Activated naive CD8-positive, alpha-beta T cell treated with anti-CD3 and anti-CD28 coated beads for 36 hours (primary cell): ENCODE measurements at regions not wholly inside any gene's neighbourhood (a gene's known extent, or its start where the extent isn't known, plus 50 kb on each side); places are given as distances from the start of the nearest gene placed in this dataset.

ENCODE experiments used
- DNase-seq: peaks from one replicate; pipeline ENCODE4 v3.0.0; 2021
- H3K27ac Mint-ChIP-seq: one replicate; pipeline ENCODE4 v1.8.0; 2022; ENCODE audit warnings: mild to moderate bottlenecking, moderate library complexity, mixed read lengths
- H3K27me3 Mint-ChIP-seq: one replicate; pipeline ENCODE4 v1.8.0; 2022; ENCODE audit warnings: mild to moderate bottlenecking, mixed read lengths
- H3K36me3 Mint-ChIP-seq: one replicate; pipeline ENCODE4 v1.8.0; 2021; ENCODE audit warnings: mild to moderate bottlenecking, mixed read lengths
- H3K4me1 Mint-ChIP-seq: one replicate; pipeline ENCODE4 v1.8.0; 2021; ENCODE audit warnings: mixed read lengths
- H3K4me3 Mint-ChIP-seq: one replicate; pipeline ENCODE4 v1.8.0; 2022; ENCODE audit warnings: mild to moderate bottlenecking, moderate library complexity, mixed read lengths
- H3K9me3 Mint-ChIP-seq: one replicate; pipeline ENCODE4 v1.8.0; 2022; ENCODE audit warnings: mixed read lengths

- Mint-ChIP-seq H3K27ac (no peak overlapping the region), H3K36me3 (no peaks in the 10 kb centered on the region), H3K4me1 (no peaks in the 10 kb centered on the region), H3K9me3 (no peaks in the 10 kb centered on the region), H3K27me3 (peaks cover 24% of the 10 kb centered on the region), H3K4me3 (no peak overlapping the region)
- no peak for DNase-seq
Measured at GRCh38 chr19:30781047-30781446, 408.9 kb downstream of the ZNF536 start.

GRCh38 chr19:30780456-30780855, 408.3 kb downstream of the ZNF536 start:
- Mint-ChIP-seq H3K9me3 (no peaks in the 10 kb centered on the region), H3K4me3 (no peak overlapping the region), H3K27me3 (peaks cover 26% of the 10 kb centered on the region), H3K36me3 (no peaks in the 10 kb centered on the region), H3K4me1 (no peaks in the 10 kb centered on the region), H3K27ac (no peak overlapping the region)
- DNase-seq = no peak

GRCh38 chr19:30780032-30780431, 407.8 kb downstream of the ZNF536 start:
- H3K4me1 Mint-ChIP-seq = no peaks in the 10 kb centered on the region
- H3K27me3 Mint-ChIP-seq = peaks cover 24% of the 10 kb centered on the region
- H3K36me3 Mint-ChIP-seq = no peaks in the 10 kb centered on the region
- no peak overlapping the region for H3K4me3 Mint-ChIP-seq
- H3K27ac Mint-ChIP-seq = no peak overlapping the region
- no peaks in the 10 kb centered on the region for H3K9me3 Mint-ChIP-seq
- no peak for DNase-seq

GRCh38 chr19:30778961-30779715, 407.0 kb downstream of the ZNF536 start:
- no peaks in the 10 kb centered on the region for H3K36me3 Mint-ChIP-seq
- DNase-seq = no peak

GRCh38 chr19:30778061-30778460, 405.9 kb downstream of the ZNF536 start:
- Mint-ChIP-seq H3K27ac (no peak overlapping the region), H3K36me3 (no peaks in the 10 kb centered on the region), H3K27me3 (peaks cover 27% of the 10 kb centered on the region), H3K4me1 (no peaks in the 10 kb centered on the region), H3K9me3 (peaks cover 4% of the 10 kb centered on the region), H3K4me3 (no peak overlapping the region)
- no peak for DNase-seq

More at GRCh38 chr19:30778961-30779715, 407.0 kb downstream of the ZNF536 start:
- no peaks in the 10 kb centered on the region for H3K9me3 Mint-ChIP-seq
- no peaks in the 10 kb centered on the region for H3K4me1 Mint-ChIP-seq
- peaks cover 27% of the 10 kb centered on the region for H3K27me3 Mint-ChIP-seq
- no peak overlapping the region for H3K27ac Mint-ChIP-seq
- no peak overlapping the region for H3K4me3 Mint-ChIP-seq

- Mint-ChIP-seq H3K4me3 (no peak overlapping the region), H3K27ac (no peak overlapping the region), H3K36me3 (peaks cover 3% of the 10 kb centered on the region), H3K27me3 (peaks cover 27% of the 10 kb centered on the region), H3K9me3 (peaks cover 10% of the 10 kb centered on the region), H3K4me1 (no peaks in the 10 kb centered on the region)
- DNase-seq = no peak
Measured at GRCh38 chr19:30775956-30776355, 403.8 kb downstream of the ZNF536 start.

GRCh38 chr19:30774252-30774766, 402.1 kb downstream of the ZNF536 start:
- H3K36me3 Mint-ChIP-seq = peaks cover 3% of the 10 kb centered on the region
- H3K4me1 Mint-ChIP-seq = no peaks in the 10 kb centered on the region
- no peak for DNase-seq
- peaks cover 10% of the 10 kb centered on the region for H3K9me3 Mint-ChIP-seq
- peaks cover 21% of the 10 kb centered on the region for H3K27me3 Mint-ChIP-seq
- no peak overlapping the region for H3K4me3 Mint-ChIP-seq
- H3K27ac Mint-ChIP-seq = no peak overlapping the region

GRCh38 chr19:30762651-30763050, 390.5 kb downstream of the ZNF536 start:
- peaks cover 6% of the 10 kb centered on the region for H3K9me3 Mint-ChIP-seq
- H3K4me3 Mint-ChIP-seq = no peak overlapping the region
- no peaks in the 10 kb centered on the region for H3K4me1 Mint-ChIP-seq
- H3K36me3 Mint-ChIP-seq = no peaks in the 10 kb centered on the region
- DNase-seq = no peak
- peaks cover 9% of the 10 kb centered on the region for H3K27me3 Mint-ChIP-seq
- H3K27ac Mint-ChIP-seq = no peak overlapping the region

- no peak overlapping the region for H3K27ac Mint-ChIP-seq
- H3K36me3 Mint-ChIP-seq = no peaks in the 10 kb centered on the region
- H3K4me1 Mint-ChIP-seq = no peaks in the 10 kb centered on the region
- peaks cover 9% of the 10 kb centered on the region for H3K27me3 Mint-ChIP-seq
- no peak overlapping the region for H3K4me3 Mint-ChIP-seq
- DNase-seq = no peak
- peaks cover 1% of the 10 kb centered on the region for H3K9me3 Mint-ChIP-seq
Measured at GRCh38 chr19:30760014-30760413, 387.8 kb downstream of the ZNF536 start.

- Mint-ChIP-seq H3K9me3 (peaks cover under 1% of the 10 kb centered on the region), H3K27ac (no peak overlapping the region)
Measured at GRCh38 chr19:30757837-30758617, 385.8 kb downstream of the ZNF536 start.

GRCh38 chr19:30757104-30757836, 385.1 kb downstream of the ZNF536 start:
- Mint-ChIP-seq H3K27me3 (no peaks in the 10 kb centered on the region), H3K4me1 (no peaks in the 10 kb centered on the region), H3K27ac (no peak overlapping the region), H3K4me3 (no peak overlapping the region), H3K9me3 (no peaks in the 10 kb centered on the region), H3K36me3 (no peaks in the 10 kb centered on the region)
- no peak for DNase-seq

More at GRCh38 chr19:30757837-30758617, 385.8 kb downstream of the ZNF536 start:
- DNase-seq = no peak
- Mint-ChIP-seq H3K36me3 (no peaks in the 10 kb centered on the region), H3K27me3 (peaks cover under 1% of the 10 kb centered on the region), H3K4me1 (no peaks in the 10 kb centered on the region), H3K4me3 (no peak overlapping the region)

GRCh38 chr19:30755581-30755980, 383.4 kb downstream of the ZNF536 start:
- no peaks in the 10 kb centered on the region for H3K4me1 Mint-ChIP-seq
- no peak overlapping the region for H3K27ac Mint-ChIP-seq
- peaks cover under 1% of the 10 kb centered on the region for H3K9me3 Mint-ChIP-seq
- H3K27me3 Mint-ChIP-seq = peaks cover 4% of the 10 kb centered on the region
- no peak for DNase-seq
- no peak overlapping the region for H3K4me3 Mint-ChIP-seq
- no peaks in the 10 kb centered on the region for H3K36me3 Mint-ChIP-seq

GRCh38 chr19:30754162-30754561, 382.0 kb downstream of the ZNF536 start:
- no peak overlapping the region for H3K27ac Mint-ChIP-seq
- peaks cover 9% of the 10 kb centered on the region for H3K9me3 Mint-ChIP-seq
- no peaks in the 10 kb centered on the region for H3K4me1 Mint-ChIP-seq
- no peak for DNase-seq
- no peaks in the 10 kb centered on the region for H3K36me3 Mint-ChIP-seq
- H3K27me3 Mint-ChIP-seq = peaks cover 4% of the 10 kb centered on the region
- no peak overlapping the region for H3K4me3 Mint-ChIP-seq

- H3K27me3 Mint-ChIP-seq = peaks cover 4% of the 10 kb centered on the region
- H3K4me3 Mint-ChIP-seq = no peak overlapping the region
- H3K27ac Mint-ChIP-seq = no peak overlapping the region
- H3K36me3 Mint-ChIP-seq = no peaks in the 10 kb centered on the region
- H3K9me3 Mint-ChIP-seq = peaks cover 9% of the 10 kb centered on the region
- DNase-seq = no peak
- H3K4me1 Mint-ChIP-seq = no peaks in the 10 kb centered on the region
Measured at GRCh38 chr19:30752876-30753275, 380.7 kb downstream of the ZNF536 start.

- Mint-ChIP-seq H3K27me3 (peaks cover 4% of the 10 kb centered on the region), H3K4me3 (no peak overlapping the region), H3K36me3 (no peaks in the 10 kb centered on the region), H3K27ac (no peak overlapping the region), H3K4me1 (no peaks in the 10 kb centered on the region), H3K9me3 (peaks cover 9% of the 10 kb centered on the region)
- DNase-seq = no peak
Measured at GRCh38 chr19:30752201-30752600, 380.0 kb downstream of the ZNF536 start.
